ENCODE measurements at regions not wholly inside any gene's neighbourhood (a gene's known extent, or its start where the extent isn't known, plus 50 kb on each side); places are given as distances from the start of the nearest gene placed in this dataset.

DNA sequence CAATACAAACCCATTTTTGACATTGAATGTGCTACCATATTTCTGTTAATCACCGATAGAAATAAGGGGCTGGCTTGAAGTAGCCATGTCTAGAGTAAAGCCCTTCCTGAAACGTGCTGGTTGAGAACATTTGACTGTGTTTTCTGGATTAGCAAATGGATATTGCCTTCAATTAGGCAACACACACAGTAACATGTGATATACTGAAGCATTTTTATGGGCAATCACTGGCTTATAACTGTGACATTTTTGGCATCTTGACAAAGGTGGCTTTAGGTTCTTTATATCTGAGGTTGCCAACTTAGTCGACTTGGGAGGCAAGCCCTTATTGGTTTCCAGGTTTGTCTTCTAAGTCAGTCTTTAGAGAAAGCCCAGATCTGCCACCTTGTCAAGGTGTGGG lies 292.9 kb downstream of the BTBD3 start:
- Histone ChIP-seq H3K4ac (replicated peaks; ENCODE audit: insufficient read length, low read depth, low read length) (no peak overlapping the region), H2AK5ac (ENCODE audit: low read depth, low read length) (no peak overlapping the region), H2BK15ac (ENCODE audit: low read length) (no peak overlapping the region), H4K5ac (ENCODE audit: insufficient read length, low read depth, low read length) (no peak overlapping the region), H2BK5ac (ENCODE audit: low read depth, low read length) (no peak overlapping the region), H3K56ac (replicated peaks; ENCODE audit: insufficient read length, low read depth, low read length) (no peak overlapping the region), H3K23ac (ENCODE audit: insufficient read length) (no peak overlapping the region), H3K4me3 (ENCODE audit: extremely low read depth in 1 of 4, insufficient read depth in 2 of 4, low read depth in 3 of 4, low read length in 4 of 4) (no peak overlapping the region), H3K4me2 (ENCODE audit: insufficient read depth in 1 of 2, low read depth in 2 of 2, low read length in 2 of 2) (no peak overlapping the region), H3K23me2 (ENCODE audit: low read depth, low read length) (no peaks in the 10 kb centered on the region), H4K8ac (ENCODE audit: extremely low read depth, insufficient read depth, low read length) (no peak overlapping the region), H2BK20ac (ENCODE audit: low read length) (no peak overlapping the region), H3K79me2 (ENCODE audit: control insufficient read depth in 1 of 2, insufficient read depth in 2 of 2, low read length in 2 of 2) (no peaks in the 10 kb centered on the region), H3K9ac (replicated peaks in 1 of 4; ENCODE audit: extremely low read depth in 1 of 4, low read depth in 3 of 4, low read length in 3 of 4) (no peak overlapping the region), H4K91ac (replicated peaks; ENCODE audit: insufficient read length, low read length) (no peak overlapping the region), H3K18ac (ENCODE audit: extremely low read depth, low read length) (no peak overlapping the region), H3K27me3 (replicated peaks in 1 of 4; ENCODE audit: control insufficient read depth in 3 of 4, extremely low read depth in 1 of 4, insufficient read depth in 3 of 4, low read length in 3 of 4) (no peaks in the 10 kb centered on the region), H2AFZ (ENCODE audit: low read length) (no peak overlapping the region), H3K27ac (ENCODE audit: low read depth, low read length) (no peak overlapping the region), H3K36me3 (ENCODE audit: control insufficient read depth in 2 of 4, insufficient read depth in 4 of 4, low read length in 3 of 4) (no peaks in the 10 kb centered on the region), H4K20me1 (replicated peaks in 1 of 2; ENCODE audit: control insufficient read depth in 1 of 2, insufficient read depth in 2 of 2, low read length in 2 of 2) (no peaks in the 10 kb centered on the region), H2BK120ac (replicated peaks; ENCODE audit: low read depth, low read length) (no peak overlapping the region), H3K14ac (ENCODE audit: insufficient read length) (no peak overlapping the region), H2BK12ac (ENCODE audit: low read depth, low read length) (no peak overlapping the region), H3K79me1 (ENCODE audit: low read depth, low read length) (no peaks in the 10 kb centered on the region), H3K9me3 (ENCODE audit: insufficient read depth in 2 of 2, low read depth in 1 of 2, low read length in 1 of 2) (no peaks in the 10 kb centered on the region), H3K4me1 (replicated peaks in 1 of 4; ENCODE audit: control insufficient read depth in 3 of 4, insufficient read depth in 4 of 4, low read length in 3 of 4) (peaks cover 0 to 2% (median 0%) of the 10 kb centered on the region in 4 experiments; a peak in 2 of 7 replicates)
- CTCF ChIA-PET (ENCODE audit: partially characterized antibody): interaction anchor here (1.4 kb wide), 1 partner anchor 9 kb away, joined by 4 read pairs; no protein-coding TSS in a partner anchor
- WGBS, 2 experiments (ENCODE audit: extremely low coverage in 1 of 2, insufficient coverage in 1 of 2, insufficient read length in 1 of 2, insufficient replicate concordance in 2 of 2, low coverage in 1 of 2, low lambda C conversion rate in 2 of 2, missing lambda C conversion rate in 1 of 2): 85% methylated on average over 3 of the region's 3 CpGs; no CpG with 5 or more reads in 1 of the 2 experiments
- FAIRE-seq (no peak), DNase-seq (ENCODE audit: low read depth in 1 of 2, low spot score in 2 of 2) (no peak)
- TF ChIP-seq SAP30 (IDR thresholded peaks at IDR 0.05; ENCODE audit: insufficient read depth, insufficient replicate concordance, low read length) (no peak), SUZ12 (IDR thresholded peaks at IDR 0.05; ENCODE audit: low read length) (no peak), CTBP2 (IDR thresholded peaks at IDR 0.05; ENCODE audit: borderline replicate concordance, insufficient read depth, insufficient read length, low read length) (no peak), RBBP5 (IDR thresholded peaks at IDR 0.05; ENCODE audit: borderline replicate concordance, low read depth, low read length) (no peak), EGR1 (IDR thresholded peaks at IDR 0.05; ENCODE audit: borderline replicate concordance, low read depth, low read length) (no peak), ASH2L (IDR thresholded peaks at IDR 0.05; ENCODE audit: low read length) (no peak), SIRT6 (IDR thresholded peaks at IDR 0.05; ENCODE audit: low read length) (no peak), KDM4A (IDR thresholded peaks at IDR 0.05; ENCODE audit: low read depth, low read length, severe bottlenecking) (no peak), RNF2 (IDR thresholded peaks at IDR 0.05; ENCODE audit: borderline replicate concordance, low read depth, low read length, missing control alignments, poor library complexity, severe bottlenecking) (no peak)
- POLR2A ChIA-PET (ENCODE audit: partially characterized antibody): no interaction called here

Measured in H1 (cell line).